RWPE2 (cell line): ENCODE measurements at regions not wholly inside any gene's neighbourhood (a gene's known extent, or its start where the extent isn't known, plus 50 kb on each side); places are given as distances from the start of the nearest gene placed in this dataset.
"Not testable (repeated sequence)": the region's sequence is repeated elsewhere in the genome, so short reads cannot be mapped to it uniquely, and the experiment has no call there.

ENCODE experiments used
- ATAC-seq: fragments of 200-7000 bp; cut with Tn5 transposase; 3 replicates; pipeline ENCODE4 v1.9.1; 2021; ENCODE audit warnings: low read depth
- DNase-seq: peaks from one replicate; pipeline ENCODE4 v3.0.0-alpha.2; 2020; ENCODE audit warnings: low spot score
- H3K27ac ChIP-seq: fragments of 450-650 bp; 2 replicates; pipeline ENCODE4 v1.5.1; 2017; ENCODE audit warnings: mild to moderate bottlenecking; ENCODE audit not compliant: poor library complexity, severe bottlenecking
- H3K27me3 ChIP-seq: fragments of 250-450 bp; sonication (Bioruptor Pico); 2 replicates; pipeline ENCODE4 v1.5.1; 2021; ENCODE audit warnings: mild to moderate bottlenecking, moderate library complexity; ENCODE audit not compliant: insufficient read depth, poor library complexity, severe bottlenecking
- H3K36me3 ChIP-seq: fragments of 250-450 bp; sonication (Bioruptor Pico); 2 replicates; pipeline ENCODE4 v1.5.1; 2020; ENCODE audit warnings: low read depth, mild to moderate bottlenecking, moderate library complexity
- H3K4me1 ChIP-seq: fragments of 250-450 bp; sonication (Bioruptor Pico); 2 replicates; pipeline ENCODE4 v1.5.1; 2021; ENCODE audit warnings: mild to moderate bottlenecking, moderate library complexity; ENCODE audit not compliant: insufficient read depth, poor library complexity, severe bottlenecking
- H3K4me3 ChIP-seq: fragments of 250-450 bp; sonication (Bioruptor Pico); 2 replicates; pipeline ENCODE4 v1.5.1; 2021; ENCODE audit warnings: mild to moderate bottlenecking, moderate library complexity; ENCODE audit not compliant: severe bottlenecking
- H3K9me3 ChIP-seq: fragments of 250-450 bp; sonication (Bioruptor Pico); 2 replicates; pipeline ENCODE4 v1.5.1; 2021; ENCODE audit warnings: mild to moderate bottlenecking, moderate library complexity; ENCODE audit not compliant: severe bottlenecking
- CTCF ChIP-seq: fragments of 450-650 bp; IDR thresholded peaks from one replicate; pipeline ENCODE4 v1.5.1; 2017; ENCODE audit warnings: mild to moderate bottlenecking, moderate library complexity; ENCODE audit not compliant: poor library complexity, severe bottlenecking

GRCh38 chr5:17054911-17055310 lies 118.8 kb upstream of the MYO10 start:
- Histone ChIP-seq H3K27me3 (no peaks in the 10 kb centered on the region), H3K27ac (no peak overlapping the region), H3K9me3 (no peaks in the 10 kb centered on the region), H3K36me3 (no peaks in the 10 kb centered on the region), H3K4me1 (peaks cover 11% of the 10 kb centered on the region), H3K4me3 (no peak overlapping the region)
- ATAC-seq (no peak), DNase-seq (no peak)
- TF ChIP-seq CTCF: no peak

- ATAC-seq (peak; percentile 70), DNase-seq (no peak)
- Histone ChIP-seq H3K9me3 (no peaks in the 10 kb centered on the region), H3K27ac (peak overlapping the region; percentile 14), H3K36me3 (no peaks in the 10 kb centered on the region), H3K27me3 (no peaks in the 10 kb centered on the region), H3K4me1 (peaks cover 11% of the 10 kb centered on the region), H3K4me3 (no peak overlapping the region)
- no peak for TF ChIP-seq CTCF
Measured at GRCh38 chr5:17056141-17056631, 120.1 kb upstream of the MYO10 start.

GRCh38 chr5:17058438-17058837 lies 122.3 kb upstream of the MYO10 start:
- no peaks in the 10 kb centered on the region for H3K27me3 ChIP-seq
- H3K4me3 ChIP-seq: no peak overlapping the region
- ATAC-seq (peak; percentile 28; the same call in 2 of the 3 replicates), DNase-seq (no peak)
- TF ChIP-seq CTCF: no peak
- no peaks in the 10 kb centered on the region for H3K36me3 ChIP-seq
- H3K9me3 ChIP-seq: no peaks in the 10 kb centered on the region
- no peak overlapping the region for H3K27ac ChIP-seq
- peaks cover 11% of the 10 kb centered on the region for H3K4me1 ChIP-seq

GRCh38 chr5:17061973-17062470 lies 125.9 kb upstream of the MYO10 start:
- H3K27ac ChIP-seq: no peak overlapping the region
- no peaks in the 10 kb centered on the region for H3K27me3 ChIP-seq
- H3K9me3 ChIP-seq: no peaks in the 10 kb centered on the region
- DNase-seq (no peak), ATAC-seq (no peak)
- H3K4me3 ChIP-seq: no peak overlapping the region
- TF ChIP-seq CTCF: no peak
- no peaks in the 10 kb centered on the region for H3K36me3 ChIP-seq
- no peaks in the 10 kb centered on the region for H3K4me1 ChIP-seq

GRCh38 chr5:17062741-17063140 lies 126.7 kb upstream of the MYO10 start:
- ATAC-seq, H3K27me3 ChIP-seq, DNase-seq, H3K36me3 ChIP-seq, H3K4me3 ChIP-seq, H3K4me1 ChIP-seq, H3K27ac ChIP-seq, H3K9me3 ChIP-seq: not testable (repeated sequence)
